D721Med (cell line): ENCODE measurements at regions not wholly inside any gene's neighbourhood (a gene's known extent, or its start where the extent isn't known, plus 50 kb on each side); places are given as distances from the start of the nearest gene placed in this dataset.

Experiments used
- DNase-seq: peaks from one replicate; pipeline ENCODE4 v3.0.0; 2011; ENCODE audit warnings: low spot score; ENCODE audit not compliant: insufficient read length
- FAIRE-seq: peaks from 2 replicates; lab custom pipeline; 2011; peaks lifted over from hg19 to GRCh38; lab: Jason Lieb, UNC
- CTCF ChIP-seq: IDR thresholded peaks from 2 replicates; pipeline ENCODE4 v1.5.1; 2012; ENCODE audit warnings: mild to moderate bottlenecking, control low read depth; ENCODE audit not compliant: insufficient read depth; ENCODE audit errors: missing control alignments

- DNase-seq = no peak
- FAIRE-seq = no peak
- TF ChIP-seq CTCF = no peak
Measured at GRCh38 chr11:8340296-8340695, 76.6 kb upstream of the LMO1 start.

GRCh38 chr11:8339592-8340022, 75.9 kb upstream of the LMO1 start:
- FAIRE-seq (no peak), DNase-seq (no peak)

GRCh38 chr11:8338138-8338537, 74.5 kb upstream of the LMO1 start:
- peak; percentile 84 for DNase-seq

More at GRCh38 chr11:8339592-8340022, 75.9 kb upstream of the LMO1 start:
- TF ChIP-seq CTCF = no peak

GRCh38 chr11:8337130-8337795, 73.6 kb upstream of the LMO1 start:
- no peak for FAIRE-seq
- no peak for DNase-seq
- no peak for TF ChIP-seq CTCF

More at GRCh38 chr11:8338138-8338537, 74.5 kb upstream of the LMO1 start:
- no peak for FAIRE-seq
- peak; percentile 61 for TF ChIP-seq CTCF

- no peak for TF ChIP-seq CTCF
- FAIRE-seq (no peak), DNase-seq (no peak)
Measured at GRCh38 chr11:8336356-8337129, 72.9 kb upstream of the LMO1 start.

- FAIRE-seq = no peak
Measured at GRCh38 chr11:8335683-8336082, 72.0 kb upstream of the LMO1 start.

More at GRCh38 chr11:8335683-8336082, 72.0 kb upstream of the LMO1 start:
- DNase-seq = no peak
- no peak for TF ChIP-seq CTCF
